CD14-positive monocyte (primary cell): ENCODE measurements at regions not wholly inside any gene's neighbourhood (a gene's known extent, or its start where the extent isn't known, plus 50 kb on each side); places are given as distances from the start of the nearest gene placed in this dataset.

ENCODE experiments used
- DNase-seq, 3 donors: peaks; one replicate each; pipeline ENCODE4 v3.0.0-alpha.2; 2011 to 2022
- H2AFZ ChIP-seq: 2 replicates; pipeline ENCODE4 v1.6.0; 2012; ENCODE audit warnings: mild to moderate bottlenecking, low read depth, low read length, inconsistent platforms; ENCODE audit not compliant: insufficient read depth, poor library complexity, severe bottlenecking
- H3K27ac ChIP-seq, 2 donors: 1 replicate in 1 of 2; 2 replicates in 1 of 2; pipeline ENCODE4 v1.5.1; 2012 to 2013; ENCODE audit warnings: low read length in 2 of 2, control low read depth in 1 of 2, inconsistent platforms in 1 of 2, low read depth in 1 of 2, mild to moderate bottlenecking in 1 of 2
- H3K27me3 ChIP-seq, 2 donors: one replicate each; pipeline versions ENCODE4 v1.6.0 to v1.6.1; 2011 to 2013; ENCODE audit warnings: low read length in 2 of 2; ENCODE audit not compliant: control insufficient read depth in 2 of 2, insufficient read depth in 2 of 2
- H3K36me3 ChIP-seq, 2 donors: replicated peaks in 1 of 2; 1 replicate in 1 of 2; 2 replicates in 1 of 2; pipeline versions ENCODE4 v1.5.1 to v1.6.1; 2012 to 2013; ENCODE audit warnings: low read length in 2 of 2, control low read depth in 1 of 2, inconsistent platforms in 1 of 2, mild to moderate bottlenecking in 1 of 2; ENCODE audit not compliant: insufficient read depth in 2 of 2, control insufficient read depth in 1 of 2
- H3K4me1 ChIP-seq, 2 donors: 1 replicate in 1 of 2; 2 replicates in 1 of 2; pipeline versions ENCODE4 v1.5.1 to v1.6.1; 2012 to 2013; ENCODE audit warnings: low read length in 2 of 2, control low read depth in 1 of 2, inconsistent platforms in 1 of 2, mild to moderate bottlenecking in 1 of 2, moderate library complexity in 1 of 2; ENCODE audit not compliant: insufficient read depth in 2 of 2, control insufficient read depth in 1 of 2
- H3K4me2 ChIP-seq: replicated peaks from 2 replicates; pipeline ENCODE3; 2012; ENCODE audit warnings: low read length, moderate library complexity, mild to moderate bottlenecking; ENCODE audit not compliant: poor library complexity, severe bottlenecking; ENCODE audit errors: extremely low read depth
- H3K4me3 ChIP-seq, 3 experiments: fragments of 200-600 bp in 1 of 3; sonication (generic) in 1 of 3; replicated peaks in 1 of 3; 1 replicate in 2 of 3; 2 replicates in 1 of 3; pipeline ENCODE4 v1.5.1; 2011 to 2013; ENCODE audit warnings: low read length in 3 of 3, mild to moderate bottlenecking in 3 of 3, control low read depth in 2 of 3, low read depth in 2 of 3, inconsistent platforms in 1 of 3, moderate library complexity in 1 of 3
- H3K79me2 ChIP-seq: 2 replicates; pipeline ENCODE4 v1.6.0; 2012; ENCODE audit warnings: mild to moderate bottlenecking, control low read depth, inconsistent platforms, low read length, moderate library complexity; ENCODE audit not compliant: insufficient read depth
- H3K9ac ChIP-seq: 2 replicates; pipeline ENCODE4 v1.6.0; 2017; ENCODE audit warnings: low read length, mild to moderate bottlenecking; ENCODE audit not compliant: insufficient read depth, poor library complexity, severe bottlenecking
- H3K9me3 ChIP-seq, 2 donors: replicated peaks in 1 of 2; 1 replicate in 1 of 2; 2 replicates in 1 of 2; pipeline versions ENCODE4 v1.5.1 to v1.6.1; 2012 to 2013; ENCODE audit warnings: low read length in 2 of 2, control low read depth in 1 of 2; ENCODE audit not compliant: control insufficient read depth in 1 of 2, insufficient read depth in 1 of 2
- H4K20me1 ChIP-seq: 2 replicates; pipeline ENCODE4 v1.6.0; 2012; ENCODE audit warnings: mild to moderate bottlenecking, low read length, control low read depth, moderate library complexity; ENCODE audit not compliant: insufficient read depth
- H3K27ac Mint-ChIP-seq, 7 donors: one replicate each; pipeline ENCODE4 v1.8.0; 2020; ENCODE audit warnings: mild to moderate bottlenecking in 7 of 7, mixed read lengths in 7 of 7, moderate library complexity in 6 of 7, inconsistent platforms in 2 of 7
- H3K27me3 Mint-ChIP-seq, 3 donors: one replicate each; pipeline ENCODE4 v1.8.0; 2021 to 2022; ENCODE audit warnings: low read depth in 3 of 3, mild to moderate bottlenecking in 3 of 3, mixed read lengths in 3 of 3, moderate library complexity in 3 of 3, inconsistent platforms in 1 of 3
- H3K36me3 Mint-ChIP-seq, 2 donors: one replicate each; pipeline ENCODE4 v1.8.0; 2020; ENCODE audit warnings: mixed read lengths in 2 of 2, inconsistent platforms in 1 of 2, mild to moderate bottlenecking in 1 of 2
- H3K4me1 Mint-ChIP-seq: one replicate; pipeline ENCODE4 v1.8.0; 2020; ENCODE audit warnings: mild to moderate bottlenecking, mixed read lengths
- H3K4me3 Mint-ChIP-seq, 2 donors: one replicate each; pipeline ENCODE4 v1.8.0; 2020; ENCODE audit warnings: mild to moderate bottlenecking in 2 of 2, mixed read lengths in 2 of 2, moderate library complexity in 1 of 2
- H3K9me3 Mint-ChIP-seq, 7 donors: one replicate each; pipeline ENCODE4 v1.8.0; 2020 to 2022; ENCODE audit warnings: mixed read lengths in 7 of 7, mild to moderate bottlenecking in 6 of 7, moderate library complexity in 6 of 7, inconsistent platforms in 2 of 7
- WGBS: methylation state at CpG from one replicate; pipeline ENCODE4 v1.1.5; 2013; ENCODE audit warnings: missing lambda C conversion rate; ENCODE audit not compliant: insufficient coverage; 5-methylcytosine and 5-hydroxymethylcytosine counted together
- intact Hi-C, 2 donors: fragments of 100-400 bp; cut with micrococcal nuclease; formaldehyde crosslinking; loops; one replicate each; pipeline versions ENCODE4 v1.15.0 to v1.15.1; 2023
- TF ChIP-seq, protein P1 (sequence below): fragments of 200-600 bp; IDR thresholded peaks from one replicate; pipeline ENCODE4 v1.8.0; 2022; ENCODE audit warnings: antibody characterized with exemption, mild to moderate bottlenecking

GRCh38 chr6:134658596-134658995 is 291.3 kb downstream of the ALDH8A1 start:
- intact Hi-C loops = no loop called here
- Histone ChIP-seq H3K36me3 (no peaks in the 10 kb centered on the region), H4K20me1 (no peaks in the 10 kb centered on the region), H3K9ac (no peak overlapping the region), H3K27me3 (no peaks in the 10 kb centered on the region), H3K4me1 (peaks cover 17 to 29% of the 10 kb centered on the region in 2 donors), H3K4me2 (no peak overlapping the region), H3K9me3 (no peaks in the 10 kb centered on the region), H3K79me2 (no peaks in the 10 kb centered on the region), H3K27ac (no peak overlapping the region), H2AFZ (no peak overlapping the region), H3K4me3 (no peak overlapping the region)
- Mint-ChIP-seq H3K4me1 (peaks cover 29% of the 10 kb centered on the region), H3K27me3 (peaks cover 0 to 2% (median 1%) of the 10 kb centered on the region in 3 donors), H3K27ac (no peak overlapping the region), H3K4me3 (no peak overlapping the region), H3K36me3 (no peaks in the 10 kb centered on the region), H3K9me3 (peaks cover 0 to 2% (median 0%) of the 10 kb centered on the region in 7 donors)
- TF ChIP-seq, protein P1, sequence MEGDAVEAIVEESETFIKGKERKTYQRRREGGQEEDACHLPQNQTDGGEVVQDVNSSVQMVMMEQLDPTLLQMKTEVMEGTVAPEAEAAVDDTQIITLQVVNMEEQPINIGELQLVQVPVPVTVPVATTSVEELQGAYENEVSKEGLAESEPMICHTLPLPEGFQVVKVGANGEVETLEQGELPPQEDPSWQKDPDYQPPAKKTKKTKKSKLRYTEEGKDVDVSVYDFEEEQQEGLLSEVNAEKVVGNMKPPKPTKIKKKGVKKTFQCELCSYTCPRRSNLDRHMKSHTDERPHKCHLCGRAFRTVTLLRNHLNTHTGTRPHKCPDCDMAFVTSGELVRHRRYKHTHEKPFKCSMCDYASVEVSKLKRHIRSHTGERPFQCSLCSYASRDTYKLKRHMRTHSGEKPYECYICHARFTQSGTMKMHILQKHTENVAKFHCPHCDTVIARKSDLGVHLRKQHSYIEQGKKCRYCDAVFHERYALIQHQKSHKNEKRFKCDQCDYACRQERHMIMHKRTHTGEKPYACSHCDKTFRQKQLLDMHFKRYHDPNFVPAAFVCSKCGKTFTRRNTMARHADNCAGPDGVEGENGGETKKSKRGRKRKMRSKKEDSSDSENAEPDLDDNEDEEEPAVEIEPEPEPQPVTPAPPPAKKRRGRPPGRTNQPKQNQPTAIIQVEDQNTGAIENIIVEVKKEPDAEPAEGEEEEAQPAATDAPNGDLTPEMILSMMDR = no peak
- no peak for DNase-seq
- WGBS = no CpG with 5 or more reads among the region's 5 CpGs

DNA sequence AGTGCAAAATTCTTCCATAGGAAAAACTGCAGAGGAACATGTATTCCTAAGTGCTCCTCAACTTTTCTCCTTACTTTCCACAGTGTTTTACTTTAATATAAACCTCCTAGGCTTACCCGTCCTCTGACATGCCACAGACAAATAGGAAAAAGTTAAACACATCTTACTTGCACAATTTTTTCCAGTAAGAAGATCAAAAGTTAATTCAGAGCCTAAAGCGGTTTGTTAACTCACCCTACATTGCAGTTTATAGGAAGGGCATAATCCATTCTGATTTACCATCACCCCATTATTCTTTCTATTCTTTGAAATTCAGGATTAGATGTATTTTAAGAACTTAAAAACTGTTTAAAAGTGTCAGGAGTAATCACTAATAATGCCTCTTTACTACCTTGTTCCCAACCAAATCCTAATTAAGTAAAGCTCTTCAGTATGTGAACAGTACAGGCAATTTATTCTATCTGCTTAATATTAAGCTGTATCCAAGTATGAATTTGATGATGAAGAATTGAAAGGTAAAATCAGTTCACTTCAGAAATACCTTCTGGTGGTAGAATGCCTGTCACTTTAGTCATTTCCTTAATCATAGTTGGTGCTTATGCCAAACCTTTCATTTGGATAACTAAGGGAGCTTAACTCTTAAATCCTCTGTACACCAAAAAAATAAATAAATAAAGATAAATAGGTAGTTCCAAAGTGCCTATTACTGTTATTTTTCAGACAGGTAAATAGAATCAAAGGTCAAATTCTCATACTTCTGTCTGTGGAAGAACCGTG is 292.0 kb downstream of the ALDH8A1 start:
- peaks cover 0 to 2% (median 0%) of the 10 kb centered on the region in 7 donors for H3K9me3 Mint-ChIP-seq
- intact Hi-C loops = no loop called here
- peaks cover 0 to 2% (median 2%) of the 10 kb centered on the region in 3 donors for H3K27me3 Mint-ChIP-seq
- whole genome bisulfite sequencing = 100% methylated on average over 1 of the region's 3 CpGs
- Histone ChIP-seq H3K36me3 (no peaks in the 10 kb centered on the region), H4K20me1 (no peaks in the 10 kb centered on the region), H3K79me2 (no peaks in the 10 kb centered on the region), H3K9me3 (no peaks in the 10 kb centered on the region), H3K4me2 (no peak overlapping the region), H2AFZ (no peak overlapping the region), H3K27ac (no peak overlapping the region), H3K4me3 (no peak overlapping the region), H3K27me3 (no peaks in the 10 kb centered on the region), H3K4me1 (peaks cover 17 to 29% of the 10 kb centered on the region in 2 donors), H3K9ac (no peak overlapping the region)
- TF ChIP-seq, protein P1 = no peak
- H3K27ac Mint-ChIP-seq = no peak overlapping the region
- no peak for DNase-seq
- H3K36me3 Mint-ChIP-seq = no peaks in the 10 kb centered on the region
- H3K4me3 Mint-ChIP-seq = no peak overlapping the region
- H3K4me1 Mint-ChIP-seq = peaks cover 29% of the 10 kb centered on the region
